Astrocyte (in vitro differentiated cells and primary cell): ENCODE measurements at regions not wholly inside any gene's neighbourhood (a gene's known extent, or its start where the extent isn't known, plus 50 kb on each side); places are given as distances from the start of the nearest gene placed in this dataset.

ENCODE experiments used
- DNase-seq: peaks from one replicate; pipeline ENCODE4 v3.0.0-alpha.2; 2010; ENCODE audit warnings: low read depth
- FAIRE-seq: peaks from 2 replicates; lab custom pipeline; 2011; peaks lifted over from hg19 to GRCh38; lab: Jason Lieb, UNC
- H2AFZ ChIP-seq: 2 replicates; pipeline ENCODE4 v1.6.0; 2012; ENCODE audit warnings: low read depth, low read length, inconsistent platforms
- H3K27ac ChIP-seq: 2 replicates; pipeline ENCODE4 v1.5.1; 2011; ENCODE audit warnings: low read depth, low read length, inconsistent platforms
- H3K27me3 ChIP-seq: 2 replicates; pipeline ENCODE4 v1.6.0; 2011; ENCODE audit warnings: low read length, inconsistent platforms; ENCODE audit not compliant: insufficient read depth
- H3K36me3 ChIP-seq: 2 replicates; pipeline ENCODE4 v1.5.1; 2011; ENCODE audit warnings: low read length, inconsistent platforms; ENCODE audit not compliant: insufficient read depth
- H3K4me1 ChIP-seq: 2 replicates; pipeline ENCODE4 v1.5.1; 2011; ENCODE audit warnings: low read length, inconsistent platforms; ENCODE audit not compliant: insufficient read depth
- H3K4me2 ChIP-seq: 2 replicates; pipeline ENCODE4 v1.6.0; 2012; ENCODE audit warnings: low read length, inconsistent platforms
- H3K4me3 ChIP-seq: 2 replicates; pipeline ENCODE4 v1.5.1; 2011; ENCODE audit warnings: low read depth, mild to moderate bottlenecking, low read length, inconsistent platforms; ENCODE audit not compliant: insufficient read depth
- H3K79me2 ChIP-seq: 2 replicates; pipeline ENCODE4 v1.6.0; 2012; ENCODE audit warnings: mild to moderate bottlenecking, low read length, inconsistent platforms; ENCODE audit not compliant: insufficient read depth
- H3K9ac ChIP-seq: 2 replicates; pipeline ENCODE4 v1.6.0; 2012; ENCODE audit warnings: mild to moderate bottlenecking, low read length, inconsistent platforms
- H3K9me3 ChIP-seq: 2 replicates; pipeline ENCODE4 v1.5.1; 2012; ENCODE audit warnings: low read depth, mild to moderate bottlenecking, low read length, inconsistent platforms; ENCODE audit not compliant: insufficient read depth
- H4K20me1 ChIP-seq: 2 replicates; pipeline ENCODE4 v1.6.0; 2012; ENCODE audit warnings: low read length, inconsistent platforms; ENCODE audit not compliant: insufficient read depth
- H3K27ac Mint-ChIP-seq: one replicate; pipeline ENCODE4 v1.8.0; 2021; ENCODE audit warnings: mild to moderate bottlenecking, mixed read lengths; ENCODE audit not compliant: unreplicated experiment
- H3K27me3 Mint-ChIP-seq: one replicate; pipeline ENCODE4 v1.8.0; 2021; ENCODE audit warnings: low read depth, mixed read lengths; ENCODE audit not compliant: unreplicated experiment
- H3K36me3 Mint-ChIP-seq: one replicate; pipeline ENCODE4 v1.8.0; 2021; ENCODE audit warnings: low read depth, mixed read lengths; ENCODE audit not compliant: unreplicated experiment
- H3K4me1 Mint-ChIP-seq: one replicate; pipeline ENCODE4 v1.8.0; 2021; ENCODE audit warnings: low read depth, mixed read lengths; ENCODE audit not compliant: unreplicated experiment
- H3K4me3 Mint-ChIP-seq: one replicate; pipeline ENCODE4 v1.8.0; 2021; ENCODE audit warnings: mild to moderate bottlenecking, moderate library complexity, mixed read lengths; ENCODE audit not compliant: unreplicated experiment
- H3K9me3 Mint-ChIP-seq: one replicate; pipeline ENCODE4 v1.8.0; 2021; ENCODE audit warnings: mild to moderate bottlenecking, mixed read lengths; ENCODE audit not compliant: unreplicated experiment
- CTCF ChIP-seq: IDR thresholded peaks from 2 replicates; pipeline ENCODE4 v1.5.1; 2011; ENCODE audit warnings: low read depth, mild to moderate bottlenecking, inconsistent platforms, low read length, moderate library complexity; ENCODE audit not compliant: insufficient read depth
- EZH2 ChIP-seq: IDR thresholded peaks from 2 replicates; pipeline ENCODE4 v1.6.1; 2012; ENCODE audit warnings: mild to moderate bottlenecking, low read length, inconsistent platforms; ENCODE audit not compliant: insufficient read depth

- Mint-ChIP-seq H3K4me1 (no peaks in the 10 kb centered on the region), H3K27me3 (peaks cover 3% of the 10 kb centered on the region), H3K4me3 (no peak overlapping the region), H3K9me3 (no peaks in the 10 kb centered on the region), H3K27ac (no peak overlapping the region), H3K36me3 (no peaks in the 10 kb centered on the region)
- Histone ChIP-seq H3K9ac (no peak overlapping the region), H2AFZ (no peak overlapping the region), H3K4me1 (no peaks in the 10 kb centered on the region), H3K79me2 (no peaks in the 10 kb centered on the region), H3K27ac (no peak overlapping the region), H4K20me1 (no peaks in the 10 kb centered on the region), H3K36me3 (no peaks in the 10 kb centered on the region), H3K4me3 (no peak overlapping the region), H3K9me3 (no peaks in the 10 kb centered on the region), H3K4me2 (no peak overlapping the region), H3K27me3 (no peaks in the 10 kb centered on the region)
- no peak for FAIRE-seq
- TF ChIP-seq EZH2 (no peak), CTCF (no peak)
- DNase-seq = no peak
These were observed 505.9 kb upstream of the CPEB2 start for GRCh38 chr4:14496408-14496807.

- no peak overlapping the region for H2AFZ ChIP-seq
- H4K20me1 ChIP-seq = no peaks in the 10 kb centered on the region
- no peaks in the 10 kb centered on the region for H3K79me2 ChIP-seq
- FAIRE-seq = no peak
- no peaks in the 10 kb centered on the region for H3K4me1 ChIP-seq
- H3K9me3 ChIP-seq = no peaks in the 10 kb centered on the region
- Mint-ChIP-seq H3K4me1 (no peaks in the 10 kb centered on the region), H3K36me3 (no peaks in the 10 kb centered on the region), H3K27me3 (peaks cover 3% of the 10 kb centered on the region), H3K4me3 (no peak overlapping the region), H3K27ac (no peak overlapping the region), H3K9me3 (no peaks in the 10 kb centered on the region)
- TF ChIP-seq EZH2 (no peak), CTCF (no peak)
- no peak overlapping the region for H3K9ac ChIP-seq
- H3K27me3 ChIP-seq = no peaks in the 10 kb centered on the region
- H3K27ac ChIP-seq = no peak overlapping the region
- H3K4me3 ChIP-seq = no peak overlapping the region
- H3K36me3 ChIP-seq = no peaks in the 10 kb centered on the region
- DNase-seq = no peak
- no peak overlapping the region for H3K4me2 ChIP-seq
These were observed 505.3 kb upstream of the CPEB2 start for GRCh38 chr4:14496969-14497368.

- H3K36me3 ChIP-seq = no peaks in the 10 kb centered on the region
- no peaks in the 10 kb centered on the region for H4K20me1 ChIP-seq
- no peak overlapping the region for H3K4me3 ChIP-seq
- no peaks in the 10 kb centered on the region for H3K4me1 Mint-ChIP-seq
- no peak overlapping the region for H3K27ac Mint-ChIP-seq
- H3K9me3 ChIP-seq = no peaks in the 10 kb centered on the region
- H2AFZ ChIP-seq = no peak overlapping the region
- H3K27me3 ChIP-seq = no peaks in the 10 kb centered on the region
- no peaks in the 10 kb centered on the region for H3K9me3 Mint-ChIP-seq
- H3K4me1 ChIP-seq = no peaks in the 10 kb centered on the region
- TF ChIP-seq EZH2 = no peak
- TF ChIP-seq CTCF = no peak
- no peaks in the 10 kb centered on the region for H3K36me3 Mint-ChIP-seq
- H3K79me2 ChIP-seq = no peaks in the 10 kb centered on the region
- H3K27me3 Mint-ChIP-seq = no peaks in the 10 kb centered on the region
- no peak for FAIRE-seq
- H3K27ac ChIP-seq = no peak overlapping the region
- no peak overlapping the region for H3K4me3 Mint-ChIP-seq
- H3K9ac ChIP-seq = no peak overlapping the region
- no peak for DNase-seq
- no peak overlapping the region for H3K4me2 ChIP-seq
These were observed 498.1 kb upstream of the CPEB2 start for GRCh38 chr4:14504162-14504561.
